ENCODE measurements at regions not wholly inside any gene's neighbourhood (a gene's known extent, or its start where the extent isn't known, plus 50 kb on each side); places are given as distances from the start of the nearest gene placed in this dataset.
"Not testable (repeated sequence)": the region's sequence is repeated elsewhere in the genome, so short reads cannot be mapped to it uniquely, and the experiment has no call there.

DNA sequence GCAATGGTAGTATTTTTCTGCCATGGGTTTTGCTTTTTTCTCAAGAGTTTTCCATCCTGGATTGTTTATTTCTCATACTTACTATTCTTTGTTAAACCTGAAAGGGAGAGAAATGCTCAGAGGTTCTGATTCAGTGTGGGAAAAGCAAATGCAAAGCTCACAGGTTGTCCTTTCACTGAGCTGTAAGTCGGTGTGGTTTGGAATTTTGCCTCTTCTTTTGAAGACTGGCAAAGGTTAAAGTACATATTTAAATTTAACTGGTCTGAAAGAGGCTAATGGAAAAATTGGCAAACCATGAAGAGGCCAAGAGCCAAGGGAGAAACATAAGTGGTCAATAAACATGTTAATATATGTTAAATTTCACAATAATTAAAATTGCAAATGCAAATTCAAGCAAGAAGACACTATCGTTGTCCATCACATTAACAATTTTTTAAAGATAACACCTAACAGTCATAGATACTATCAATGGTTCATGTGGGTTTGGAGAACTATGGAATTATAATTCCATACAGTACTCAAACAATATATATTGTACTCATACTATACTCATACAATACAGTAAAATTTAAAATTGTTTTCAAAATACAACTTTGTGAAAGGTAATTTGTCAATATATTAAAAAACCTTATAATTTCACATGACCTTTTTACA is 246.8 kb upstream of the STT3B start:
- DNase-seq (ENCODE audit: low spot score) = no peak

- no peak for DNase-seq (ENCODE audit: low spot score)
These were observed 244.5 kb upstream of the STT3B start for GRCh38 chr3:31288224-31288623.

- peak; percentile 75 for DNase-seq (ENCODE audit: low spot score)
These were observed 244.1 kb upstream of the STT3B start for GRCh38 chr3:31288641-31289100.

DNA sequence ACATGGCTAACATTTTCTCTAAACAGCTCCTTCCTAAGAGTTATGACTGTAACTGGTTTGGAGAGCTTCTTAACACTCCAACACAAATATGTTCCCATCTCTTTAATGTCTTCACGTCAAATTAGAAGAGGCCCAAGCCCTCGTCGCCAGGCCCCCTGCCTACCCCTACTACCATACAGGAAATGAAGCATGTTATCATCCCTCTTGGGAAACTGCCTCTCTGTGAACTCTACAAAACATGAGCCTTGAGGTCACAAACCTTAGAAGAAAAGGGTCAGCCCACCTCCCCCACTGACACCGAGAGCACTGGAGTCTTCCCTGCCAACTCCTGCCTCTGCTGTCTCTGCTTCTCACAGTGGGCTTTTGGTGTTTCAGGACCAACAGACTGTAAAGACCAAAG is 243.1 kb upstream of the STT3B start:
- no peak for DNase-seq (ENCODE audit: low spot score)

GRCh38 chr3:31290046-31290445 is 242.7 kb upstream of the STT3B start:
- no peak for DNase-seq (ENCODE audit: low spot score)

DNA sequence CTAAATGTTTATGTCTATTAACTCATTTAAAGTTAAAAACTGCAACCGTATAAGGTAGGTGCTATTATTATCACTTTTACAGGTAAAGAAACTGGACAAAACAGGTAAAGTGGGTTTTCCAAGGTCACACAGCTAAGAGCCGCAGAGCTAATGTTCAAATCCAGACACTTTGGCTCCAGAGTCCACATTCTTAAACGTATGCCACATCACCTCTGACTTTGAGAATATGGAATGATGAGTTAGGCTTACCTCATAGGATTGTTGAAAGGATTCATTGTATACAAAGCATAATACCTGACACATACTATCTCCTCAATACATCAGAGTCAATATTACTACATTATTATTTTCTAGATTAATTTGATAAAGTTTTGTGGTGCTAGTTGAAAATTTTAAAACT is 240.9 kb upstream of the STT3B start:
- DNase-seq (ENCODE audit: low spot score) = no peak

DNA sequence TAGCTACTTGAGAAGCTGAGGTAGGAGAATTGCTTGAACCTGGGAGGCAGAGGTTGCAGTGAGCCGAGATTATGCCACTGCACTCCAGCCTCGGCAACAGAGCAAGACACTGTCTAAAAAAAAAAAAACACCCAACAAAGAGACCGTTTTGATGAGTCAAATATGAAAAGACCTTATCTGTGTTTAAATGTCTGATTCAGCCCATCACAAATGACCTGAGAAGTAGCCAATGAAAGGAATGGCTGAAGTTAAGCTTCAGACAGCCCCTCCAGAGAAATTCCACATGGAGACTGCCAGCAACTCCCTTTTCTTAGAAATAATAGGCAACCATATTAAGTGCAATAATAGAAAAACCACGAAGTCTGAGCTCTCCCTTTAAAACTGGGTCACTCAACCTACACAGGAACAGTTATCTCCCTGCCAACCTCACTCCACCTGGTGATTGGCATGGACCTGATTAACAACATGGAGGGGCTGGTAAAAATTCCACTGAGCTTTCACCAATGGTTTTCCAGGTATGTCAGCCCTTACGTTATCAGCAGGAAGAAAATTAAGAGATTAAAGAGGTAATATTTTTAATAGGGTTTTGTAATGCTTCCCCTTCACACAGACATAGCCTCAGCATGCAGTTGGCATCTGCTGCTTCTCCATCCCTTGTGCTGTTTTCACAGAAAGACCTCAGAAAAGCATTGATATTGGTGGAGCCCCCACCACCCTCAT is 238.1 kb upstream of the STT3B start:
- no peak for DNase-seq (ENCODE audit: low spot score)

DNA sequence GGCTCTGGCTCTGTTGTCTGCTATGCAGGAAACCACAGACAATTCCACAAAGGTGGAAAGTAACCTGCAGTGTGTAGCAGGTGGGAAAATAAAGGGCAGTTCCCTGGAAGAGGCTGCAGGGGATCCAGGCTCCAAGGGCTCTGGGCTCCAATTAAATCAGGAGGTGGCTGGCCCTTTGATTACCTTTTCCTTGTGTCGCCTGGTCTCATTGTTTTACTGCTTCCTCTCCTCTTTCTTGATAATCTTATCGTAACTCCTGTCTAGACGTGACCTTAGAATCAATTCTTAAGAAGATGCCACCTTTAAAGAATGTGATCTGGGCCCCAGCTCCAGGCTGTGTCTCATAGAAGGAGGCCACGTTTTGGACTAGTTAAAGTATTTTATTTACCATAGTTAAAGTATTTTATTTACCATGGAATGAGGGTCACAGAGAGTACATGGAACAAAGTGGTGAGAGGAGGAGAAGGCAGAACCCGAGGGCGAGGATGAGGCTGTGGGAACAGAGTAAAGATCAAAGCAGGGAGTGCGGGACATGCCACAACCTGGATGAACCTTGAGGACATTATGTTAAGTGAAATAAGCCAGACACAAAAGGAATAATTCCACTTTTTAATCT is 237.5 kb upstream of the STT3B start:
- DNase-seq (ENCODE audit: low spot score) = no peak

GRCh38 chr3:31297726-31298298 is 234.9 kb upstream of the STT3B start:
- DNase-seq (ENCODE audit: low spot score) = no peak

DNA sequence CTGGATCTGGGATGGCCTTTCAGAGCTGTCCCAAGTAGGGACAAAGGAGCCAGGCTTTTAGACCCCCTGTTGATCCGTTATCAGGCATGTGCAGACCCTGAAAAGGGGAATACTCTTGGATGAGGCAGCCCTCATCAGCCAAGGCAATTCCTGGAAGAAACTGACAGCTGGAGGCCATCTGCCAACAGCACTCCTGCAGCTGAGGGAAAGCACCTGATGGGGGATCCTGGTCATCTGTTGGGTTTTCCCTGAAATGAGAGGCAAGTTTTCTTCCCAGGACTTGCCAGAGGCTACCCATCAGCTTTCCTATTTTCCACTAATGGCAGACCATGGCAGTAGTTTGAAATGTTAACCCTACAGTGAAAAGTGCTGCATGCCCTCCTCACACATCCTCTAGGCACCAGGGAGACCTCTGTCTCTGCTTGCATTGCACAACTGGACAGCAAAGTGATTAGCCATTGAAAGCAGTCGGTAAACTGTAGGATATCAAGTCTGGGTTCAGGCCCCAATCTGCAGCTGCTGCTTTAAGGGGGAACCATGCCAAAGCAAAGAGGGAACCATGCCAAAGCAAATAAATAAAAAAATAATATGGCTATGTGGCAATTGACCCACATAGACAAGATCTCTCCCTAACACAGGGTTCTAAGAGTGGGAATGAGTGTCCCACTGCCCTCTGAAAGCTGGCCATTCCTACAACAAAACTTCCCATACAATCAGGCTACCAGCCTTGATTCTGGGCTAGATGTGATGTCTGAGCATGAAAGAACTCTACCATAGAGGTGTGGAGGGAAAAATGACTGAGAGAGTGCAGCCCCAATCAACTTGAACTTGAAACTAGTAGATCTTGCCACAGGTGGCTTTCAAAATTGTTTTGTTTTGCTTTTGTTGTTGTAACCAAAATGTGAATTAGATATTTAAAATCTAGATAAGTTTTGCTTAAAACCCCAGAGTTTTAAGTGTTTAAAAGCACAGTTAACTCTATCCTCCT is 232.0 kb upstream of the STT3B start:
- DNase-seq (ENCODE audit: low spot score) = no peak

- no peak for DNase-seq (ENCODE audit: low spot score)
These were observed 230.4 kb upstream of the STT3B start for GRCh38 chr3:31302343-31302742.

DNA sequence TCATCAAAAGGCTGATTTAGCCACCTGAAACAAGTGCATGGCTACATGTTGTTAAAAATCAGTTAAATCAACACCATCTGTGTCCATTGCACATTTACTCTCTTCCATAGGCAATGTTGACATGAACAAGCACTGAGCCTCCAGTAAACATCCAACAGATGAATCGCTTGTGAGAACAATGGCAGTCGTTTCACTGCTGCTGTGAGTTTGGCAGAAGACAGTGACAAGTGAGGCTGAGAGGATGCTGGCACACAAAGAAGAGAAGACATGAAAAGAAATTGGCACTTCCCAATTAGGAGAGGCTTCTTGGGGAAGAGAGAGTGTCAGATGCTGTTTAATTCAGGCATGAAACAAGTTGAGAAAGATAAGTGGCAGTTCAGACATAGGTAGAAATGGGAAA is 227.4 kb upstream of the STT3B start:
- DNase-seq (ENCODE audit: low spot score) = no peak

GRCh38 chr3:31307131-31307785 is 225.5 kb upstream of the STT3B start:
- no peak for DNase-seq (ENCODE audit: low spot score)

- DNase-seq (ENCODE audit: low spot score) = no peak
These were observed 221.2 kb upstream of the STT3B start for GRCh38 chr3:31311559-31311958.

DNA sequence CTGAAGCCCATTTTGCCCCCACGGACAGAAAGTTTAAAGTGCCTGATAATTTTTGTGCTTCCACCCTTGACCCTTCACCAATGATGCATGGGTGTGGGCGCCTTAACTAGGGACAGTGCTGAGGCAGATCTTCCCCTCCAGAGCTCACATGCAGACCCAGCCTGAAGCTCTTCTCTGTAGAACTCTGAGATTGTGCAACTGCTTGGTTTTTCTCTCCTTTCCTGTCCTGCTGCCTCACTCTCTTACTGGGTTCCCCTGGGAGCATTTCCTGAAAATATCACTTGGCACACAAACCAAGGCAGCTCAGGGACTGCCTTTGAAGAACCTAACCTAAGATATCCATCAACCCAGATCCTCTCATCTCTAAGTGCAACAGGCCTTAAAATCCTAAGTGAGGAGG is 220.3 kb upstream of the STT3B start:
- DNase-seq (ENCODE audit: low spot score) = no peak

- DNase-seq (ENCODE audit: low spot score) = no peak
These were observed 218.5 kb upstream of the STT3B start for GRCh38 chr3:31314258-31314657.

GRCh38 chr3:31319332-31319731 is 213.4 kb upstream of the STT3B start:
- no peak for DNase-seq (ENCODE audit: low spot score)

DNA sequence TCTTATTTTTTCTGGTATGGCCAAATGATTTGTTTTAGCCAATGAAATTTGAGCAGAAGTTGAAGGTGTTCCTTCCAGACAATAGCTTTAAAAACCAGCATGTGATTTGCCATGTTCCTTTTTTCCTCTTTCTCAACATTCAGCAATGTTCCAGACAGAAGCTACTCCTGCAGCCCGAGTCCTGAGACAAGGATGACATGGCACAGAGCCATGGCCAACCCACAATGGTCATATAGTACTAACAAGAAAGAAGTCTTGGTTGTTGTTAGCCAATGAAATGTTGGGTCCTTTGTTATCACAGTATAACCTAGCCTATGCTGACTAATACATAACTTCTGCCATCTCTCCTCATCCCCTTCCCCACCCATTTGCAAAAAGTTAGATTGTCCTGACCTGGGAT is 211.1 kb upstream of the STT3B start:
- DNase-seq (ENCODE audit: low spot score) = no peak

DNA sequence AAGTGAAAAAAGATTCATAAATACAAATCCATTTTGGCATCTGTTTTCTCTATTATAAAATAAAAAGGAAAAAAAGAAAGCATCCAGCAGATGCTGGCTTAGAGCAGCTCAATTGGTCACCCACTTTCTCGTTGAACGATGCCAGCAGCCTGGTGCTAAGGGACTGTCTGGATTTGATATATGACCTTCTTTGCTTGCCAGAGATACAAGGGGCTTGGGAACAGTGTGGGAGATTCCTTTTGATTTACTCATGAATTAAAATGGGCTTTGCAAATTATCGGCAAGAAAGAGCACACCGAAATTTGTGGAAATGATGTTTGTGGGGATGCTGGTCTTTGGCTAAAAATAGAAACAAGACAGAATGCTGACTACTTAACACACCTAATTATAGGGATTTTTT is 210.3 kb upstream of the STT3B start:
- no peak for DNase-seq (ENCODE audit: low spot score)

DNA sequence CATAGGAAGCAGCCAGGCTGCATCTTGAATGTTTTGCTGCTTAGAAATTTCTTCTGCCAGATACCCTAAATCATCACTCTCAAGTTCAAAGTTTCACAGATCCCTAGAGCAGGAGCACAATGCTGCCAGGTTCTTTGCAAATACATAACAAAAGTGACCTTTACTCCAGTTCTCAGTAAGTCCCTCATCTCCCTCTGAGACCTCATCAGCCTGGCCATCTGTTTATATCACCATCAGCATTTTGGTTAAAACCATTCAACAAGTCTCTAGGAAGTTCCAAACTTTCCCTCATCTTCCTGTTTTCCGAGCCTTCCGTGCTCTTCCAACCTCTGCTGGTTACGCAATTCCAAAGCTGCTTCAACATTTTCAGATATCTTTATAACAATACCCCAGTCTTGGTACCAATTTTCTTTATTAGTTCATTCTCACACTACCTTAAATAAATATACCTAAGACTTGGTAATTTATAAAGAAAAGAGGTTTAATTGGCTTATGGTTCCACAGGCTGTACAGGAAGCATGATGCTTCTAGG is 204.8 kb upstream of the STT3B start:
- not testable (repeated sequence) for DNase-seq (ENCODE audit: low spot score)

DNA sequence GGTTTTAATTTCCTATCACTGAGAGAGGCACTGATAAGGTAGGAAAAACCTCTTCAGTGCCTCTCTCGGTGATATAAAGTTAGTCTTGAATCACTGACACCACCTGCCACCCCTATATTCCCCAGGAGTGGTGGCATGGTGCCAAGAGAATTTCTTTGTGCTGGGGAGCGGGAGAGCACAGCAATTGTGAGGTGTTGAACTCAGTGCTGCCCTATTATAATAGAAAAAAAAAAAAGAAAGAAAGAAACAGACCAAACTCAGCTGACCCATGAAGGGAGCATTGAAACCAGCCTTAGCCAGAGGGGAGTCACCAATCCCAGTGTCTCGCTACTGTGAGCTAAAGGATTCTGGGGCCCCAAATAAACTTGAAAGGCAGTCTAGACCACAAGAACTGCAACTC is 201.4 kb upstream of the STT3B start:
- no peak for DNase-seq (ENCODE audit: low spot score)
